IMR-90 (cell line): ENCODE measurements at regions not wholly inside any gene's neighbourhood (a gene's known extent, or its start where the extent isn't known, plus 50 kb on each side); places are given as distances from the start of the nearest gene placed in this dataset.

Experiments used
- ATAC-seq: fragments of 200-7000 bp; cut with Tn5 transposase; 2 replicates; pipeline ENCODE4 v1.9.1; 2020; ENCODE audit warnings: low read depth, mild to moderate bottlenecking, moderate library complexity
- BruUV-seq: library from RNA; stranded (reverse); fragments of 400-500 nt; replicated peaks from 2 replicates; lab custom pipeline; 2021; lab: Mats Ljungman, UMichigan
- CTCF ChIA-PET: fragments of 300-600 bp; formaldehyde crosslinking; extraction: SDS; loops from one replicate; lab custom pipeline; 2021; ENCODE audit warnings: antibody characterized with exemption; lab: Yijun Ruan, JAX
- POLR2A ChIA-PET: fragments of 300-600 bp; sonication (Branson Sonifier 250); formaldehyde crosslinking; loops from one replicate; lab custom pipeline; 2022; ENCODE audit warnings: antibody characterized with exemption; ENCODE audit not compliant: unreplicated experiment; lab: Charles Lee
- DNase-seq: peaks from one replicate; pipeline ENCODE4 v3.0.0; 2013
- H2AFZ ChIP-seq: replicated peaks from 2 replicates; pipeline ENCODE3; 2013; ENCODE audit warnings: low read length, mild to moderate bottlenecking; ENCODE audit not compliant: poor library complexity
- H2AK5ac ChIP-seq: 2 replicates; pipeline ENCODE4 v1.6.1; 2013; ENCODE audit warnings: low read depth, low read length, inconsistent platforms
- H2AK9ac ChIP-seq: replicated peaks from 2 replicates; pipeline ENCODE3; 2013; ENCODE audit warnings: mild to moderate bottlenecking, low read depth, low read length, moderate library complexity; ENCODE audit not compliant: poor library complexity
- H2BK120ac ChIP-seq: 2 replicates; pipeline ENCODE4 v1.6.1; 2013; ENCODE audit warnings: low read depth, low read length, inconsistent platforms
- H2BK15ac ChIP-seq: 3 replicates; pipeline ENCODE4 v1.6.1; 2013; ENCODE audit warnings: low read depth, low read length, inconsistent platforms
- H2BK20ac ChIP-seq: 2 replicates; pipeline ENCODE4 v1.6.1; 2013; ENCODE audit warnings: low read depth, mild to moderate bottlenecking, inconsistent platforms, low read length, moderate library complexity
- H2BK5ac ChIP-seq: 2 replicates; pipeline ENCODE4 v1.6.1; 2013; ENCODE audit warnings: mild to moderate bottlenecking, low read depth, low read length, inconsistent platforms; ENCODE audit not compliant: poor library complexity, severe bottlenecking
- H3K14ac ChIP-seq: replicated peaks from 2 replicates; pipeline ENCODE4 v1.6.1; 2013; ENCODE audit warnings: low read depth, low read length, inconsistent platforms
- H3K18ac ChIP-seq: 2 replicates; pipeline ENCODE4 v1.6.1; 2013; ENCODE audit warnings: low read depth, low read length, control low read depth
- H3K23ac ChIP-seq: 2 replicates; pipeline ENCODE4 v1.6.1; 2013; ENCODE audit warnings: low read depth, low read length, inconsistent platforms
- H3K27ac ChIP-seq: 2 replicates; pipeline ENCODE4 v1.5.1; 2013; ENCODE audit warnings: mild to moderate bottlenecking, control low read depth, low read length; ENCODE audit not compliant: insufficient read depth
- H3K27me3 ChIP-seq: 2 replicates; pipeline ENCODE4 v1.6.1; 2013; ENCODE audit warnings: low read length; ENCODE audit not compliant: control insufficient read depth, insufficient read depth
- H3K36me3 ChIP-seq: 2 replicates; pipeline ENCODE4 v1.6.1; 2013; ENCODE audit warnings: low read length, mixed read lengths; ENCODE audit not compliant: control insufficient read depth, insufficient read depth
- H3K4ac ChIP-seq: 2 replicates; pipeline ENCODE4 v1.6.1; 2013; ENCODE audit warnings: low read depth, low read length, inconsistent platforms
- H3K4me1 ChIP-seq: 2 replicates; pipeline ENCODE4 v1.6.1; 2013; ENCODE audit warnings: low read length, mixed read lengths; ENCODE audit not compliant: control insufficient read depth, insufficient read depth
- H3K4me2 ChIP-seq: 2 replicates; pipeline ENCODE4 v1.6.1; 2013; ENCODE audit warnings: low read depth, mild to moderate bottlenecking, control low read depth, low read length, moderate library complexity
- H3K4me3 ChIP-seq: 2 replicates; pipeline ENCODE4 v1.5.1; 2013; ENCODE audit warnings: low read depth, mild to moderate bottlenecking, control low read depth, low read length, moderate library complexity; ENCODE audit not compliant: insufficient read depth
- H3K56ac ChIP-seq: 2 replicates; pipeline ENCODE4 v1.6.1; 2013; ENCODE audit warnings: low read length, inconsistent platforms; ENCODE audit not compliant: insufficient read depth; ENCODE audit errors: extremely low read depth
- H3K79me1 ChIP-seq, 2 experiments: 2 replicates each; pipeline ENCODE4 v1.6.1; 2013; ENCODE audit warnings: low read length in 2 of 2, inconsistent platforms in 1 of 2, low read depth in 1 of 2
- H3K9ac ChIP-seq: 2 replicates; pipeline ENCODE4 v1.6.1; 2013; ENCODE audit warnings: low read depth, low read length, control low read depth
- H3K9me1 ChIP-seq: 2 replicates; pipeline ENCODE4 v1.6.1; 2013; ENCODE audit warnings: low read length, inconsistent platforms; ENCODE audit not compliant: insufficient read depth
- H3K9me3 ChIP-seq: 2 replicates; pipeline ENCODE4 v1.6.1; 2013; ENCODE audit warnings: low read length; ENCODE audit not compliant: control insufficient read depth, insufficient read depth
- H4K20me1 ChIP-seq: 2 replicates; pipeline ENCODE4 v1.6.1; 2013; ENCODE audit warnings: low read length, inconsistent platforms; ENCODE audit not compliant: insufficient read depth
- H4K5ac ChIP-seq: 2 replicates; pipeline ENCODE4 v1.6.1; 2013; ENCODE audit warnings: mild to moderate bottlenecking, low read depth, low read length, control low read depth
- H4K8ac ChIP-seq, 2 experiments: 2 replicates each; pipeline ENCODE4 v1.6.1; 2013; ENCODE audit warnings: low read depth in 2 of 2, low read length in 2 of 2, control low read depth in 1 of 2, inconsistent platforms in 1 of 2
- H4K91ac ChIP-seq: 2 replicates; pipeline ENCODE4 v1.6.1; 2013; ENCODE audit warnings: low read depth, low read length, inconsistent platforms; ENCODE audit not compliant: insufficient read depth
- CHD1 ChIP-seq: IDR thresholded peaks from 2 replicates; pipeline ENCODE4 v1.6.1; 2012; ENCODE audit warnings: low read depth, low read length, improper control_type of control experiment
- MAFK ChIP-seq: IDR thresholded peaks from 2 replicates; pipeline ENCODE4 v1.6.1; 2012; ENCODE audit warnings: low read depth, low read length, improper control_type of control experiment
- MAZ ChIP-seq: IDR thresholded peaks from 2 replicates; pipeline ENCODE4 v1.6.1; 2012; ENCODE audit warnings: low read depth, mild to moderate bottlenecking, low read length, improper control_type of control experiment, moderate library complexity, borderline replicate concordance
- RAD21 ChIP-seq: IDR thresholded peaks from 2 replicates; pipeline ENCODE4 v1.6.1; 2012; ENCODE audit warnings: low read length, improper control_type of control experiment
- RCOR1 ChIP-seq: IDR thresholded peaks from 2 replicates; pipeline ENCODE4 v1.6.1; 2012; ENCODE audit warnings: mild to moderate bottlenecking, low read length, improper control_type of control experiment; ENCODE audit not compliant: insufficient replicate concordance
- RFX5 ChIP-seq: IDR thresholded peaks from 2 replicates; pipeline ENCODE4 v1.8.0; 2012; ENCODE audit warnings: low read depth, mild to moderate bottlenecking, low read length, moderate library complexity
- WGBS, 2 experiments: methylation state at CpG; one replicate each; pipeline versions ENCODE4 v1.1.5 to v1.1.7; 2013; ENCODE audit warnings: missing lambda C conversion rate in 2 of 2; ENCODE audit not compliant: insufficient read length in 1 of 2; ENCODE audit errors: extremely low coverage in 2 of 2; 5-methylcytosine and 5-hydroxymethylcytosine counted together
- dilution Hi-C: fragments of 300-500 bp; cut with HindIII; formaldehyde crosslinking; loops from one replicate; pipeline ENCODE4 v1.14.3; 2018; ENCODE audit warnings: low sequenced_read_pairs; ENCODE audit not compliant: unreplicated experiment
- in situ Hi-C: fragments of 300-500 bp; cut with MboI; formaldehyde crosslinking; loops from 3 replicates; pipeline ENCODE4 v1.14.3; 2019; ENCODE audit warnings: low sequenced_read_pairs, inconsistent platforms, mixed read lengths
- intact Hi-C: fragments of 100-400 bp; cut with micrococcal nuclease; formaldehyde crosslinking; loops from 2 replicates; pipeline ENCODE4 v1.10.0; 2022
- TF ChIP-seq, protein P1 (sequence below): fragments of 150-350 bp; IDR thresholded peaks from 2 replicates; pipeline ENCODE4 v1.6.1; 2017; ENCODE audit warnings: mild to moderate bottlenecking, antibody characterized with exemption, low read length, low read depth

DNA sequence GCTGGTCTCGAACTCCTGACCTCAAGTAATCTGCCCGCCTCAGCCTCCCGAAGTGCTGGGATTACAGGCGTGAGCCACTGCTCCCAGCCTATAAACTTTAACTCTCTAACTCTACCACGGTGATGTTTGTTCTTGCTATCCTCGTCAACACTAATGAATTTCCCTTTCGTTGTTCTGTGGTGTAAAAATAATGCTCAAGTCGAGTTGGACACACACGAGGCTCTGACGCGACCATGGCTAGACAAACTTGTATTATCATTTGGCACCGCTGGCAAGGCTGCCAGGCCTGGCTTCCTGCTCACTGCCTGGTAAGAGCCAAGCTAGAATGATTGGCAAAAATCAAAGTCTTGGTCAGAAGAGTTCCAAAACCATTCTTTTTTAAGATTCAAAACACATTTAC, 167.0 kb upstream of the KLF6 start:
- Histone ChIP-seq H4K5ac (no peak overlapping the region), H3K27me3 (no peaks in the 10 kb centered on the region), H3K14ac (no peak overlapping the region), H4K8ac (no peak overlapping the region), H2BK15ac (no peak overlapping the region), H3K79me1 (no peaks in the 10 kb centered on the region), H3K36me3 (no peaks in the 10 kb centered on the region), H3K4me3 (no peak overlapping the region), H3K9me1 (peaks cover 5% of the 10 kb centered on the region; the same call in 1 of the 2 replicates), H2AK5ac (no peak overlapping the region), H3K9ac (no peak overlapping the region), H3K9me3 (no peaks in the 10 kb centered on the region), H2BK20ac (no peak overlapping the region), H3K4me1 (no peaks in the 10 kb centered on the region), H2AFZ (no peak overlapping the region), H4K20me1 (no peaks in the 10 kb centered on the region), H3K23ac (no peak overlapping the region), H3K18ac (no peak overlapping the region), H2BK120ac (no peak overlapping the region), H2BK5ac (no peak overlapping the region), H2AK9ac (no peak overlapping the region), H3K56ac (no peak overlapping the region), H3K4me2 (no peak overlapping the region), H3K27ac (no peak overlapping the region), H4K91ac (no peak overlapping the region), H3K4ac (no peak overlapping the region)
- dilution Hi-C loops (no loop called here), in situ Hi-C loops (no loop called here), intact Hi-C loops (no loop called here)
- POLR2A ChIA-PET, result no interaction called here
- BruUV-seq, result no TSS peak
- no peak for ATAC-seq
- CTCF ChIA-PET, result no interaction called here
- no peak for DNase-seq
- TF ChIP-seq MAFK (no peak), RAD21 (no peak), RCOR1 (no peak), RFX5 (no peak), MAZ (no peak), CHD1 (no peak)
- TF ChIP-seq, protein P1, sequence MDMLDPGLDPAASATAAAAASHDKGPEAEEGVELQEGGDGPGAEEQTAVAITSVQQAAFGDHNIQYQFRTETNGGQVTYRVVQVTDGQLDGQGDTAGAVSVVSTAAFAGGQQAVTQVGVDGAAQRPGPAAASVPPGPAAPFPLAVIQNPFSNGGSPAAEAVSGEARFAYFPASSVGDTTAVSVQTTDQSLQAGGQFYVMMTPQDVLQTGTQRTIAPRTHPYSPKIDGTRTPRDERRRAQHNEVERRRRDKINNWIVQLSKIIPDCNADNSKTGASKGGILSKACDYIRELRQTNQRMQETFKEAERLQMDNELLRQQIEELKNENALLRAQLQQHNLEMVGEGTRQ, result no peak
- WGBS, 2 experiments, result 85% methylated on average over 7 of the region's 12 CpGs; no CpG with 5 or more reads in 1 of the 2 experiments
